ENCODE measurements at regions not wholly inside any gene's neighbourhood (a gene's known extent, or its start where the extent isn't known, plus 50 kb on each side); places are given as distances from the start of the nearest gene placed in this dataset.

GRCh38 chr14:32008602-32009193 is 68.4 kb upstream of the ARHGAP5 start:
- DNase-seq (no peak), ATAC-seq (ENCODE audit: insufficient read depth, low FRiP score) (no peak)
- no peaks in the 10 kb centered on the region for H3K9me3 ChIP-seq (ENCODE audit: control insufficient read depth in 4 of 4, insufficient read depth in 3 of 4, low read length in 3 of 4)
- peaks cover 0 to 44% (median 10%) of the 10 kb centered on the region in 5 donors for H3K4me1 ChIP-seq (ENCODE audit: control insufficient read depth in 5 of 5, insufficient read depth in 5 of 5, low read length in 5 of 5)
- no peak overlapping the region for H3K4me3 ChIP-seq
- no peaks in the 10 kb centered on the region for H3K36me3 ChIP-seq (ENCODE audit: control insufficient read depth in 4 of 4, insufficient read depth in 4 of 4, low read length in 4 of 4)
- no peak overlapping the region for H3K9ac ChIP-seq (ENCODE audit: insufficient read depth in 1 of 2, low read length in 2 of 2)
- no peaks in the 10 kb centered on the region for H3K27me3 ChIP-seq (ENCODE audit: control insufficient read depth in 3 of 3, insufficient read depth in 3 of 3, low read length in 2 of 3)
- TF ChIP-seq CTCF (IDR thresholded peaks at IDR 0.05; ENCODE audit: control extremely low read depth, extremely low read depth) = no peak
- 79 to 86% methylated on average over 1 of the region's 1 CpG for WGBS, 2 donors
- peak overlapping the region in 1 of 2 donors; percentile 73 for H3K27ac ChIP-seq (ENCODE audit: low read depth in 1 of 2, low read length in 1 of 2)

- Histone ChIP-seq H3K9me3 (ENCODE audit: control insufficient read depth in 4 of 4, insufficient read depth in 3 of 4, low read length in 3 of 4) (no peaks in the 10 kb centered on the region), H3K9ac (ENCODE audit: insufficient read depth in 1 of 2, low read length in 2 of 2) (no peak overlapping the region), H3K27me3 (ENCODE audit: control insufficient read depth in 3 of 3, insufficient read depth in 3 of 3, low read length in 2 of 3) (no peaks in the 10 kb centered on the region), H3K4me3 (no peak overlapping the region), H3K4me1 (ENCODE audit: control insufficient read depth in 5 of 5, insufficient read depth in 5 of 5, low read length in 5 of 5) (peaks cover 0 to 44% (median 10%) of the 10 kb centered on the region in 5 donors), H3K27ac (ENCODE audit: low read depth in 1 of 2, low read length in 1 of 2) (peak overlapping the region in 1 of 2 donors; percentile 24), H3K36me3 (ENCODE audit: control insufficient read depth in 4 of 4, insufficient read depth in 4 of 4, low read length in 4 of 4) (no peaks in the 10 kb centered on the region)
- ATAC-seq (ENCODE audit: insufficient read depth, low FRiP score) (no peak), DNase-seq (peak; percentile 40 to 92 (median 91))
- WGBS, 2 donors = 74 to 82% methylated on average over 5 of the region's 5 CpGs
- no peak for TF ChIP-seq CTCF (IDR thresholded peaks at IDR 0.05; ENCODE audit: control extremely low read depth, extremely low read depth)
Measured at GRCh38 chr14:32009221-32009975, 67.7 kb upstream of the ARHGAP5 start.

DNA sequence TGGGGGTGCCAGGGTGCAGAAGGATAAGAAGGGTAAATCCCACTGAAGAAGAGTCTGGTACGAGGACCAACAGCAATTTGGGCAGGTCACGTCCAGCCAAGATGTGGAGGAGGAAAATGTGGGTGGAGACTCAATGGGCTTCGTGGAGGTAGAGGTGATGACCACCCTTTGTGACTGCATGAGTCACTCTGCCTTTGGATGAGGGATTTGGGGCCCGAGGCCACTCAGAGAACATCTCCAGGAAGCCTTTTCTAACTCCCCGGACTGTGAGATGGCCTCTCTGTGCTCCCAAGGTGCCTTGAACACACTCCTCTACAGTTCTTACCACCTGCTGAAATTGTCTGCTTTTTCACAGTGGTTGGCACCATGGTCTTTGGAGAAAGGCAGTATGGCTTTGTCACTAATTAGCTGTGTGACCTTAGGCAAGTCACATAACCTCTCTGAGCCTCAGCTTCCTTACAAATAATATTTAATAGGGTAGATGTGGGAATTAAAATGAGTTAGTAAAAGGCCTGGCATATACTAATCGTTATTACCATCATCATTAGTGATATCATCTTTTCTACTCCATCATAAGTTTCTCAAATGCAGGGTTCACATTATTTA is 67.0 kb upstream of the ARHGAP5 start:
- ATAC-seq (ENCODE audit: insufficient read depth, low FRiP score) (no peak), DNase-seq (no peak)
- no peak for TF ChIP-seq CTCF (IDR thresholded peaks at IDR 0.05; ENCODE audit: control extremely low read depth, extremely low read depth)
- peaks cover 0 to 44% (median 10%) of the 10 kb centered on the region in 5 donors for H3K4me1 ChIP-seq (ENCODE audit: control insufficient read depth in 5 of 5, insufficient read depth in 5 of 5, low read length in 5 of 5)
- H3K9me3 ChIP-seq (ENCODE audit: control insufficient read depth in 4 of 4, insufficient read depth in 3 of 4, low read length in 3 of 4) = no peaks in the 10 kb centered on the region
- no peak overlapping the region for H3K4me3 ChIP-seq
- 87 to 88% methylated on average over 6 of the region's 6 CpGs for WGBS, 2 donors
- peak overlapping the region in 1 of 2 donors; percentile 27 for H3K9ac ChIP-seq (ENCODE audit: insufficient read depth in 1 of 2, low read length in 2 of 2)
- no peaks in the 10 kb centered on the region for H3K36me3 ChIP-seq (ENCODE audit: control insufficient read depth in 4 of 4, insufficient read depth in 4 of 4, low read length in 4 of 4)
- H3K27ac ChIP-seq (ENCODE audit: low read depth in 1 of 2, low read length in 1 of 2) = peak overlapping the region in 1 of 2 donors; percentile 78
- H3K27me3 ChIP-seq (ENCODE audit: control insufficient read depth in 3 of 3, insufficient read depth in 3 of 3, low read length in 2 of 3) = no peaks in the 10 kb centered on the region
